K562 (cell line): ENCODE measurements at regions not wholly inside any gene's neighbourhood (a gene's known extent, or its start where the extent isn't known, plus 50 kb on each side); places are given as distances from the start of the nearest gene placed in this dataset.

Experiments used
- FOS ChIP-seq: IDR thresholded peaks from 3 replicates; pipeline ENCODE4 v1.6.1; 2011; ENCODE audit not compliant: insufficient read length; ENCODE audit errors: extremely low read depth
- GABPB1 ChIP-seq: sonication (generic); formaldehyde crosslinking; IDR thresholded peaks from 2 replicates; pipeline ENCODE4 v1.8.0; 2022; ENCODE audit warnings: mild to moderate bottlenecking, missing genetic modification reagents
- NCOA4 ChIP-seq: fragments of 450-650 bp; IDR thresholded peaks from 2 replicates; pipeline ENCODE4 v1.6.1; 2018; ENCODE audit warnings: mild to moderate bottlenecking; ENCODE audit not compliant: partially characterized antibody
- PATZ1 ChIP-seq: fragments of 250-450 bp; sonication (Bioruptor Pico); IDR thresholded peaks from 2 replicates; pipeline ENCODE4 v1.5.0; 2020; ENCODE audit warnings: mild to moderate bottlenecking, borderline replicate concordance
- POLR2AphosphoS2 ChIP-seq: IDR thresholded peaks from 2 replicates; pipeline ENCODE4 v1.6.1; 2012; ENCODE audit warnings: low read length, improper control_type of control experiment
- SMARCC2 ChIP-seq: fragments of 450-650 bp; IDR thresholded peaks from 2 replicates; pipeline ENCODE4 v1.6.1; 2017; ENCODE audit warnings: antibody characterized with exemption, moderate library complexity, mild to moderate bottlenecking, low read depth
- SMC3 ChIP-seq: conservative IDR thresholded peaks from 2 replicates; pipeline ENCODE4 v1.6.1; 2011; ENCODE audit warnings: low read depth, low read length, improper control_type of control experiment; ENCODE audit not compliant: insufficient read depth
- SPI1 ChIP-seq: IDR thresholded peaks from 2 replicates; pipeline ENCODE4 v1.6.1; 2011; ENCODE audit warnings: low read depth, low read length, control low read depth, borderline replicate concordance
- SRSF1 ChIP-seq: fragments of 200-400 bp; formaldehyde crosslinking; IDR thresholded peaks from 2 replicates; pipeline ENCODE4 v1.6.1; 2017; ENCODE audit warnings: mild to moderate bottlenecking, low read depth, low read length, moderate library complexity
- ZBTB49 ChIP-seq: sonication (generic); formaldehyde crosslinking; IDR thresholded peaks from 2 replicates; pipeline ENCODE4 v1.8.0; 2022; ENCODE audit warnings: missing genetic modification reagents, mild to moderate bottlenecking, borderline replicate concordance
- ZEB2 ChIP-seq: fragments of 450-650 bp; IDR thresholded peaks from 2 replicates; pipeline ENCODE4 v1.6.1; 2016
- ZFP91 ChIP-seq: sonication (generic); formaldehyde crosslinking; IDR thresholded peaks from 2 replicates; pipeline ENCODE4 v1.8.0; 2022; ENCODE audit warnings: mild to moderate bottlenecking, missing genetic modification reagents
- TF ChIP-seq, protein P1 (sequence below): fragments of 450-650 bp; formaldehyde crosslinking; conservative IDR thresholded peaks from 2 replicates; pipeline ENCODE4 v1.4.0; 2022; ENCODE audit warnings: mild to moderate bottlenecking, missing genetic modification characterization
- TF ChIP-seq, protein P2 (sequence below): IDR thresholded peaks from 3 replicates; pipeline ENCODE4 v1.6.1; 2011; ENCODE audit warnings: borderline replicate concordance, mild to moderate bottlenecking, moderate library complexity; ENCODE audit not compliant: insufficient read length; ENCODE audit errors: extremely low read depth

GRCh38 chr5:108437425-108437824, 55.5 kb upstream of the FBXL17 start:
- TF ChIP-seq PATZ1 (no peak), SRSF1 (no peak), ZFP91 (no peak), GABPB1 (CRISPR knock-in tag) (no peak), ZEB2 (no peak), ZBTB49 (no peak), SPI1 (no peak), FOS (no peak), NCOA4 (no peak), SMARCC2 (no peak), SMC3 (no peak), POLR2AphosphoS2 (no peak)
- TF ChIP-seq, protein P1, sequence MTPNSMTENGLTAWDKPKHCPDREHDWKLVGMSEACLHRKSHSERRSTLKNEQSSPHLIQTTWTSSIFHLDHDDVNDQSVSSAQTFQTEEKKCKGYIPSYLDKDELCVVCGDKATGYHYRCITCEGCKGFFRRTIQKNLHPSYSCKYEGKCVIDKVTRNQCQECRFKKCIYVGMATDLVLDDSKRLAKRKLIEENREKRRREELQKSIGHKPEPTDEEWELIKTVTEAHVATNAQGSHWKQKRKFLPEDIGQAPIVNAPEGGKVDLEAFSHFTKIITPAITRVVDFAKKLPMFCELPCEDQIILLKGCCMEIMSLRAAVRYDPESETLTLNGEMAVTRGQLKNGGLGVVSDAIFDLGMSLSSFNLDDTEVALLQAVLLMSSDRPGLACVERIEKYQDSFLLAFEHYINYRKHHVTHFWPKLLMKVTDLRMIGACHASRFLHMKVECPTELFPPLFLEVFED (CRISPR knock-in tag): no peak
- TF ChIP-seq, protein P2, sequence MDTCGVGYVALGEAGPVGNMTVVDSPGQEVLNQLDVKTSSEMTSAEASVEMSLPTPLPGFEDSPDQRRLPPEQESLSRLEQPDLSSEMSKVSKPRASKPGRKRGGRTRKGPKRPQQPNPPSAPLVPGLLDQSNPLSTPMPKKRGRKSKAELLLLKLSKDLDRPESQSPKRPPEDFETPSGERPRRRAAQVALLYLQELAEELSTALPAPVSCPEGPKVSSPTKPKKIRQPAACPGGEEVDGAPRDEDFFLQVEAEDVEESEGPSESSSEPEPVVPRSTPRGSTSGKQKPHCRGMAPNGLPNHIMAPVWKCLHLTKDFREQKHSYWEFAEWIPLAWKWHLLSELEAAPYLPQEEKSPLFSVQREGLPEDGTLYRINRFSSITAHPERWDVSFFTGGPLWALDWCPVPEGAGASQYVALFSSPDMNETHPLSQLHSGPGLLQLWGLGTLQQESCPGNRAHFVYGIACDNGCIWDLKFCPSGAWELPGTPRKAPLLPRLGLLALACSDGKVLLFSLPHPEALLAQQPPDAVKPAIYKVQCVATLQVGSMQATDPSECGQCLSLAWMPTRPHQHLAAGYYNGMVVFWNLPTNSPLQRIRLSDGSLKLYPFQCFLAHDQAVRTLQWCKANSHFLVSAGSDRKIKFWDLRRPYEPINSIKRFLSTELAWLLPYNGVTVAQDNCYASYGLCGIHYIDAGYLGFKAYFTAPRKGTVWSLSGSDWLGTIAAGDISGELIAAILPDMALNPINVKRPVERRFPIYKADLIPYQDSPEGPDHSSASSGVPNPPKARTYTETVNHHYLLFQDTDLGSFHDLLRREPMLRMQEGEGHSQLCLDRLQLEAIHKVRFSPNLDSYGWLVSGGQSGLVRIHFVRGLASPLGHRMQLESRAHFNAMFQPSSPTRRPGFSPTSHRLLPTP: no peak
